ENCODE measurements at regions not wholly inside any gene's neighbourhood (a gene's known extent, or its start where the extent isn't known, plus 50 kb on each side); places are given as distances from the start of the nearest gene placed in this dataset.

- Histone ChIP-seq H3K27ac (ENCODE audit: low read depth in 2 of 2, low read length in 2 of 2) (no peak overlapping the region), H3K9me3 (ENCODE audit: control insufficient read depth in 2 of 2, low read length in 2 of 2) (no peaks in the 10 kb centered on the region), H3K4me3 (ENCODE audit: low read length in 2 of 2) (no peak overlapping the region), H3K36me3 (ENCODE audit: control insufficient read depth in 2 of 2, insufficient read depth in 2 of 2, low read length in 2 of 2) (no peaks in the 10 kb centered on the region), H3K9ac (ENCODE audit: low read depth in 1 of 2, low read length in 2 of 2) (no peak overlapping the region), H3K27me3 (ENCODE audit: control insufficient read depth in 2 of 2, insufficient read depth in 2 of 2, low read length in 2 of 2) (no peaks in the 10 kb centered on the region), H3K4me1 (ENCODE audit: control insufficient read depth in 2 of 2, insufficient read depth in 2 of 2, low read length in 2 of 2) (no peaks in the 10 kb centered on the region)
These were observed 497.9 kb upstream of the NEGR1 start for GRCh38 chr1:72780212-72780611.

DNA sequence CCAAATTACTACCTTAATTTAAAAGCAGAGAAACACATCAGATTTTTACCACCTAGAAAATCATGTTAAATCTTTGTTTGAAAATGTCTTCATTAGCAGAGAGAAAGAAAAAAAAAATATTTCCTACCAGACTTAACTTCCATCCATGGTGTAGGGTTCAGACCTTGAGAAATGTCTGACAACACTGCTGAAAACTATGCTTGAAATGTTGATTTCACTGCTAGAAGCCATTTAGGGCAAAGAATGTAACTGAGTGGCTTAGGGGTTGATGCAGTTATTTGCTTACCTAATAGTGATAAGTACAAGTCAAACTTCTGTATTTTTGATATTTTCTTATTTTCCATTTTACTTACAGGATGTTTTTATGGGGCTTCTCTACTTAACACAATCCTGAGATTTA lies 495.6 kb upstream of the NEGR1 start:
- no peak overlapping the region for H3K4me3 ChIP-seq (ENCODE audit: low read length in 2 of 2)

GRCh38 chr1:72763481-72763880 lies 481.1 kb upstream of the NEGR1 start:
- H3K27me3 ChIP-seq (ENCODE audit: control insufficient read depth in 2 of 2, insufficient read depth in 2 of 2, low read length in 2 of 2), result no peaks in the 10 kb centered on the region
- no peaks in the 10 kb centered on the region for H3K36me3 ChIP-seq (ENCODE audit: control insufficient read depth in 2 of 2, insufficient read depth in 2 of 2, low read length in 2 of 2)
- H3K4me3 ChIP-seq (ENCODE audit: low read length in 2 of 2), result no peak overlapping the region

More for the DNA sequence above, 495.6 kb upstream of the NEGR1 start:
- Histone ChIP-seq H3K9me3 (ENCODE audit: control insufficient read depth in 2 of 2, low read length in 2 of 2) (no peaks in the 10 kb centered on the region), H3K4me1 (ENCODE audit: control insufficient read depth in 2 of 2, insufficient read depth in 2 of 2, low read length in 2 of 2) (no peaks in the 10 kb centered on the region), H3K36me3 (ENCODE audit: control insufficient read depth in 2 of 2, insufficient read depth in 2 of 2, low read length in 2 of 2) (no peaks in the 10 kb centered on the region), H3K27me3 (ENCODE audit: control insufficient read depth in 2 of 2, insufficient read depth in 2 of 2, low read length in 2 of 2) (no peaks in the 10 kb centered on the region), H3K9ac (ENCODE audit: low read depth in 1 of 2, low read length in 2 of 2) (no peak overlapping the region), H3K27ac (ENCODE audit: low read depth in 2 of 2, low read length in 2 of 2) (no peak overlapping the region)

GRCh38 chr1:72759486-72759885 lies 477.1 kb upstream of the NEGR1 start:
- Histone ChIP-seq H3K27ac (ENCODE audit: low read depth in 2 of 2, low read length in 2 of 2) (no peak overlapping the region), H3K36me3 (ENCODE audit: control insufficient read depth in 2 of 2, insufficient read depth in 2 of 2, low read length in 2 of 2) (no peaks in the 10 kb centered on the region), H3K4me3 (ENCODE audit: low read length in 2 of 2) (no peak overlapping the region), H3K9me3 (ENCODE audit: control insufficient read depth in 2 of 2, low read length in 2 of 2) (no peaks in the 10 kb centered on the region), H3K9ac (ENCODE audit: low read depth in 1 of 2, low read length in 2 of 2) (no peak overlapping the region), H3K27me3 (ENCODE audit: control insufficient read depth in 2 of 2, insufficient read depth in 2 of 2, low read length in 2 of 2) (no peaks in the 10 kb centered on the region), H3K4me1 (ENCODE audit: control insufficient read depth in 2 of 2, insufficient read depth in 2 of 2, low read length in 2 of 2) (no peaks in the 10 kb centered on the region)

More at GRCh38 chr1:72763481-72763880, 481.1 kb upstream of the NEGR1 start:
- no peak overlapping the region for H3K9ac ChIP-seq (ENCODE audit: low read depth in 1 of 2, low read length in 2 of 2)
- no peak overlapping the region for H3K27ac ChIP-seq (ENCODE audit: low read depth in 2 of 2, low read length in 2 of 2)
- no peaks in the 10 kb centered on the region for H3K9me3 ChIP-seq (ENCODE audit: control insufficient read depth in 2 of 2, low read length in 2 of 2)
- H3K4me1 ChIP-seq (ENCODE audit: control insufficient read depth in 2 of 2, insufficient read depth in 2 of 2, low read length in 2 of 2), result no peaks in the 10 kb centered on the region

DNA sequence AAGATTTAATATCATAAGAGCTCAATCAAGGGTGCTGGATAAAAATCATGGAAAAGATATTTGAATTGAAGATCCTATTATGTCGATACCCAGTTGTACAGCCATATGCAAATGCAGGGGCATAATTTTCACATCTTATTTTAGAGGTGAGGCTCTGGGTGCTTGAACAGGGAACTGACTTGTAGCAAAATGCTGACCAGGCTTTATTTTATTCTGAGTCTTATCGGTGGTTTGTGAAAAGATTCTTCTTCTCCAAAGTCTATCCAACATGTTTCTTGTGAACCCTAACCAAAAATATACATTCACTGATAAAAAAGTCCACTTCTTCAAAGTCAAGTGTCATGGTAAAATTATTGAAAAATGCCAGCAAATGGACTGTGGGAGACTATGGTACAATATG lies 475.5 kb upstream of the NEGR1 start:
- no peaks in the 10 kb centered on the region for H3K4me1 ChIP-seq (ENCODE audit: control insufficient read depth in 2 of 2, insufficient read depth in 2 of 2, low read length in 2 of 2)
- no peaks in the 10 kb centered on the region for H3K36me3 ChIP-seq (ENCODE audit: control insufficient read depth in 2 of 2, insufficient read depth in 2 of 2, low read length in 2 of 2)
- no peak overlapping the region for H3K9ac ChIP-seq (ENCODE audit: low read depth in 1 of 2, low read length in 2 of 2)
- H3K4me3 ChIP-seq (ENCODE audit: low read length in 2 of 2), result no peak overlapping the region
- H3K27ac ChIP-seq (ENCODE audit: low read depth in 2 of 2, low read length in 2 of 2), result no peak overlapping the region
- no peaks in the 10 kb centered on the region for H3K27me3 ChIP-seq (ENCODE audit: control insufficient read depth in 2 of 2, insufficient read depth in 2 of 2, low read length in 2 of 2)
- H3K9me3 ChIP-seq (ENCODE audit: control insufficient read depth in 2 of 2, low read length in 2 of 2), result no peaks in the 10 kb centered on the region

DNA sequence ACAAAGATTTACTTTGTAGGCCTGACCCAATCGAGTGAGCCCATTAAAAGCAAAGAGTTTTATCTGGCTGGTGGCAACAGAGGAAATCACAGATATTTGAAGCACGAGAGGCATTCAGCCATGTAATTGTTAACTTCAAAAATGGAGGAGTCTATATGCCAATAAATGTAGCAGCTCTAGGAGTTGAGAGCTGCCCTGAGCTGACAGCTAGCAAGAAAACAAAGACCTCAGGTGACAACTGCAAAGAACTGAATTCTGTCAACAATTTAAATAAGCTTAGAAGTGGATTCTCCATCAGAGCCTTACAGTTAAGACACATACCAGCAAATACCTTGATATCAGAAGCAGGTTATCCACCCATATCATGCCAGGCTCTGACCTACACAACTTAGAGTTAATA lies 463.1 kb upstream of the NEGR1 start:
- no peak overlapping the region for H3K27ac ChIP-seq (ENCODE audit: low read depth in 2 of 2, low read length in 2 of 2)
- H3K4me1 ChIP-seq (ENCODE audit: control insufficient read depth in 2 of 2, insufficient read depth in 2 of 2, low read length in 2 of 2), result no peaks in the 10 kb centered on the region
- H3K9me3 ChIP-seq (ENCODE audit: control insufficient read depth in 2 of 2, low read length in 2 of 2), result no peaks in the 10 kb centered on the region
- no peaks in the 10 kb centered on the region for H3K27me3 ChIP-seq (ENCODE audit: control insufficient read depth in 2 of 2, insufficient read depth in 2 of 2, low read length in 2 of 2)
- no peak overlapping the region for H3K9ac ChIP-seq (ENCODE audit: low read depth in 1 of 2, low read length in 2 of 2)
- no peaks in the 10 kb centered on the region for H3K36me3 ChIP-seq (ENCODE audit: control insufficient read depth in 2 of 2, insufficient read depth in 2 of 2, low read length in 2 of 2)
- no peak overlapping the region for H3K4me3 ChIP-seq (ENCODE audit: low read length in 2 of 2)

- H3K4me3 ChIP-seq (ENCODE audit: low read length in 2 of 2), result no peak overlapping the region
- no peak overlapping the region for H3K27ac ChIP-seq (ENCODE audit: low read depth in 2 of 2, low read length in 2 of 2)
- no peak overlapping the region for H3K9ac ChIP-seq (ENCODE audit: low read depth in 1 of 2, low read length in 2 of 2)
- H3K9me3 ChIP-seq (ENCODE audit: control insufficient read depth in 2 of 2, low read length in 2 of 2), result no peaks in the 10 kb centered on the region
- no peaks in the 10 kb centered on the region for H3K36me3 ChIP-seq (ENCODE audit: control insufficient read depth in 2 of 2, insufficient read depth in 2 of 2, low read length in 2 of 2)
- no peaks in the 10 kb centered on the region for H3K27me3 ChIP-seq (ENCODE audit: control insufficient read depth in 2 of 2, insufficient read depth in 2 of 2, low read length in 2 of 2)
- H3K4me1 ChIP-seq (ENCODE audit: control insufficient read depth in 2 of 2, insufficient read depth in 2 of 2, low read length in 2 of 2), result no peaks in the 10 kb centered on the region
These were observed 452.1 kb upstream of the NEGR1 start for GRCh38 chr1:72734415-72734814.

- Histone ChIP-seq H3K4me1 (ENCODE audit: control insufficient read depth in 2 of 2, insufficient read depth in 2 of 2, low read length in 2 of 2) (no peaks in the 10 kb centered on the region), H3K36me3 (ENCODE audit: control insufficient read depth in 2 of 2, insufficient read depth in 2 of 2, low read length in 2 of 2) (no peaks in the 10 kb centered on the region), H3K9ac (ENCODE audit: low read depth in 1 of 2, low read length in 2 of 2) (no peak overlapping the region), H3K9me3 (ENCODE audit: control insufficient read depth in 2 of 2, low read length in 2 of 2) (no peaks in the 10 kb centered on the region), H3K27ac (ENCODE audit: low read depth in 2 of 2, low read length in 2 of 2) (no peak overlapping the region), H3K27me3 (ENCODE audit: control insufficient read depth in 2 of 2, insufficient read depth in 2 of 2, low read length in 2 of 2) (no peaks in the 10 kb centered on the region), H3K4me3 (ENCODE audit: low read length in 2 of 2) (no peak overlapping the region)
These were observed 442.9 kb upstream of the NEGR1 start for GRCh38 chr1:72724951-72725861.

DNA sequence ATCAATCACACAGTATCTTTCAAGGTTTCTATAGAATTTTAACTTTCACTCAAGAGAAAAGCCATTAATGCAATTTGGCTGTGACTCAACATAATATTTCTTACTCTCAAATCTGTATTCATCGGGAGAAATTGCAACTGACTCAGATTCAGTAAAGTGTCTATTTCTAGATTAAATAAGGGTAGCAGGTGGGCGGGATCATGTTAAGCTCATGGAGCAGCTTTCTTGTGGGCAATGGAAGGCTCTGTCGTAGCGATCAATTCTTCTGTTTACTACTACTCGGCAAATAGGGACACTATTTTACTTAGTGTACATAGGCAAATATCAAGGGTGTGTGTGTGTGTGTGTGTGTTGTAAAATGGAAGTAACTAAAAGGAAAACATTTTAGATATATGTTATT lies 423.6 kb upstream of the NEGR1 start:
- Histone ChIP-seq H3K27ac (ENCODE audit: low read depth in 2 of 2, low read length in 2 of 2) (no peak overlapping the region), H3K36me3 (ENCODE audit: control insufficient read depth in 2 of 2, insufficient read depth in 2 of 2, low read length in 2 of 2) (no peaks in the 10 kb centered on the region), H3K9ac (ENCODE audit: low read depth in 1 of 2, low read length in 2 of 2) (no peak overlapping the region), H3K4me3 (ENCODE audit: low read length in 2 of 2) (no peak overlapping the region), H3K9me3 (ENCODE audit: control insufficient read depth in 2 of 2, low read length in 2 of 2) (no peaks in the 10 kb centered on the region), H3K27me3 (ENCODE audit: control insufficient read depth in 2 of 2, insufficient read depth in 2 of 2, low read length in 2 of 2) (no peaks in the 10 kb centered on the region), H3K4me1 (ENCODE audit: control insufficient read depth in 2 of 2, insufficient read depth in 2 of 2, low read length in 2 of 2) (no peaks in the 10 kb centered on the region)

GRCh38 chr1:72704841-72705477 lies 422.6 kb upstream of the NEGR1 start:
- H3K27me3 ChIP-seq (ENCODE audit: control insufficient read depth in 2 of 2, insufficient read depth in 2 of 2, low read length in 2 of 2), result no peaks in the 10 kb centered on the region
- no peak overlapping the region for H3K4me3 ChIP-seq (ENCODE audit: low read length in 2 of 2)
- H3K4me1 ChIP-seq (ENCODE audit: control insufficient read depth in 2 of 2, insufficient read depth in 2 of 2, low read length in 2 of 2), result no peaks in the 10 kb centered on the region
- H3K27ac ChIP-seq (ENCODE audit: low read depth in 2 of 2, low read length in 2 of 2), result no peak overlapping the region
- H3K9ac ChIP-seq (ENCODE audit: low read depth in 1 of 2, low read length in 2 of 2), result no peak overlapping the region
- H3K9me3 ChIP-seq (ENCODE audit: control insufficient read depth in 2 of 2, low read length in 2 of 2), result no peaks in the 10 kb centered on the region
- no peaks in the 10 kb centered on the region for H3K36me3 ChIP-seq (ENCODE audit: control insufficient read depth in 2 of 2, insufficient read depth in 2 of 2, low read length in 2 of 2)

Data from mucosa of rectum (tissue), 2 donors.